GM21576 (cell line): ENCODE measurements at regions not wholly inside any gene's neighbourhood (a gene's known extent, or its start where the extent isn't known, plus 50 kb on each side); places are given as distances from the start of the nearest gene placed in this dataset.
"Not testable (repeated sequence)": the region's sequence is repeated elsewhere in the genome, so short reads cannot be mapped to it uniquely, and the experiment has no call there.

Experiments
- ATAC-seq: cut with Tn5 transposase; IDR thresholded peaks from one replicate; pipeline ENCODE4 v1.9.1; 2021; ENCODE audit warnings: mild to moderate bottlenecking, moderate library complexity; ENCODE audit not compliant: unreplicated experiment

DNA sequence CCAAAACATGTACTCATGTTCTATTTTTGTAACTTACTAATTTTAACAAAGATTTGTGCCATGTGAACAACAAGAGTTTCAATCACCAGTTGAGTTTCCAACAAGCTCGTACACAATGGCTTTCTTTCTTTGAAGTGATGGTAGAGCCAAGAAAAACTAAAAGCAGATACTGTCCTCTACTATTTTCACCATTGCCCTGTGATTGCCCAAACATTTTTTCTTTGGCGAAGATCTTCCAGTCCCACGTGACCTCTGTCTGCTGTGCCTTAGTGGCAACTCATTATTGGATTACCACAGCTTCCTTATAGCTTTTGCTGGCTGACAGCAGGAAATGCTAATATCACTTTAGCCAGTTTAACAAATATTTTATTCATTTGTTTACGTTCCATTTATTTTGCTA is 1147.1 kb downstream of the STIM2 start:
- ATAC-seq: no peak

DNA sequence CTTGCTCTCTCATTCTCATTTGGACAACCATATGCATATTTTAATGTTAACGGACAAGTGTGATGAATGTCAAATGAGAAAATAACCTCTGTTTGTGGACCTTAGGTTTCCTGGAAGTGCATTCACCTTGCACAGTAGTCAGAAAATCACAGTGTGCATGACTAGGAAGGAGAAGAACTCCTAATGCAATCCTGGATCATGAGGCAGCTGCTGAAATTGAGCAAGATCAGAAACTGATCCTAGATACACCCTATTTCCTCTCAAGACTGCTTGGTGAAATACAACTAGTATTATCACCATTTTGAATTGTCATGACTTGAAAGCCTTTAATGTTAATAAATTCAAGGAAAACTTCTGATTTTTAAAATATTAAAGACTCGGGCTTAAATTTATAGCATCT is 1148.9 kb downstream of the STIM2 start:
- ATAC-seq: no peak

DNA sequence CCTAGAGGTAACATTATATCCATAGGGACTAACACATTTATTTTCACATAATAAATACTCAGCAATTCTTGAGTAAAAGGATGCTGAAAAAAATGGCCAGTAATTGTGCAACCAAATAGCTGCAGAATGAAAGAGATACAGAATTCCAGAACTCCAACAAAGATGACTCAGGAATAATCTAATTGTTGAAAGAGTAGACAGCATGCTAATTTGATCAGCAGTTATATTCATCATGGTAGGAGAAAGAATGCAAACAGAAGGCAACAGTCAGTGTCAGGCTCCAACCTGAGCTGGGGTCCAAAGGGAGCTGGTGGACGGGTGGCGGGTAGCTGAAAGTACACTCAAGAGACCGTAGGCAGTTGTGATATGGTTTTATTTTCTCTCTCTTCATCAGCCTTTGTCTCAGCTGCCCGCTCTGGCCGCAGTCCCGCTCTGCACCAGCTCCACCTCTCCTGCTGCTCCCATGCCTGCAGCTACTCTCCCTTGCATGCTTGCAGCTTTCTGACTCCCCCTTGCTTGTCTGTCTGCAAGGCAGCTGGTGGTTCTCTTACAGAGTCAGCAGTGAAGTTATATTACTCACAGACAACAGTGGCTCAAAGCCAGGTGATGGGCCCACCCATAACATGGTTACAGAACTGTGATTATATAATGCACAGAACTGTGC is 1150.1 kb downstream of the STIM2 start:
- no peak for ATAC-seq

DNA sequence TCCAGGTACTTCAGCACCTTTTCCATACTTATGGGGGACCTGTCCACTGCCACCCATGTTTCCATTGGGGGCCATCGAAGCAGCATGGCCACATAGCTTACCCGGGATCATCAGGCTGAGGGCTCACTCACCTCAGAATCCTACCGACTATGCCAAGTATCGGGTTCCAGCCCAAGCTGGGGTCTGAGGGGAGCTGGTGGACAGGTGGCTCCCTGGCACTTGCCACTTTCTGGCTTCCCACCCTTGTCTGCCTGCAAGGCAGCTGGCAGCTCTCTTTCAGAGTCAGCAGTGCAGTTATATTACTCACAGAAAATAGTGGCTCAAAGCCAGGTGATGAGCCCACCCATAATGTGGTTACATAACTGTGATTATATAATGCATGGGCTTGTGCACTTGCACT is 1153.8 kb downstream of the STIM2 start:
- ATAC-seq: no peak

DNA sequence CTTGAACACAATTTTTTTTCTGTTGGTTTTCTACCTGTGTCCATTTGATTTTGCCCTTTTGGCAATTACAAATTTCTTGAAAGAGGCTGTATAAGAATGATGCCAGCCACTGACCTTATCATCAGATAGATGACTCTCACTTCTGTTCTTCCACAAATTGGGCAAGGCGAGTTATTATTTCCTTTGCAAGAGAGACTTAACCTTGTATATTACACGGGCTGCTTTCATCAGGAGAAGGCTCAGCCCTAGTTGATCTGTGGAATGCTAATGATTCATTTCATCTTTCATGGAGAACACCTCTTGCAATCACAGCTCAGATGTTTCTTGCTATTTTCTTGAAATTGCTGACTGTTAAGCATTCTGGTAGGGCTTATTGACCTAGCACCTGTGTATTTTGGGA is 1155.4 kb downstream of the STIM2 start:
- ATAC-seq: no peak

DNA sequence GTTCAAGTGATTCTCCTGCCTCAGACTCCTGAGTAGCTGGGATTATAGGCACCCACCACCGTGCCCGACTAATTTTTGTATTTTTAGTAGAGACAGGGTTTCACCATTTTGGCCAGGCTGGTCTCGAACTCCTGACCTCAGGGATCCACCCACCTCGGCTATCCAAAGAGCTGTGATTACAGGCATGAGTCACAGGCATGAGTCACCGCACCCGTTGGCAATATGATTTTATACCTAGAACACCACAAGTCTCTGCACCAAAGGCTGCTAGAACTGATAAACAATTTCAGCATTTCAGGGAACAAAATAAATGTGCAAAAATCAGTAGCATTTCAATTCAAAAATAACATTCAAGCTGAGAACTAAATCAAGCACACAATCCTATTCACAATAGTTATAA is 1177.6 kb downstream of the STIM2 start:
- not testable (repeated sequence) for ATAC-seq

DNA sequence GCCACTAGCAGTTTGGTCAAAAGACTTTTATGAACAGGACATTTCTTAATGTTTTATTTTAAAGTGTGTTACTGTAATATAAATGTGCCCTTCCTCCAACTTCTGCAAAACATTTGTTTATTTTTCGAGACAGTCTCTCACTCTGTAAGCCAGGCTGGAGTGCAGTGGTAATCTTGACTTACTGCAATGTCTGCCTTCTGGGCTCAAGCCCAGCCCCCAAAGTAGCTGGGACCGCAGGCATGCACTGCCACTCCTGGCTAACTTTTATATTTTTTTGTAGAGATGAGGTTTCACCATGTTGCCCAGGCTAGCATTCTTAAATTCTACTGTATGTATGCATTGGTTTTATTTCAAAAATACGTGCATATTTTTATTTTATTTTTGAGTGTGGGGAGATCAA is 1201.9 kb downstream of the STIM2 start:
- no peak for ATAC-seq

DNA sequence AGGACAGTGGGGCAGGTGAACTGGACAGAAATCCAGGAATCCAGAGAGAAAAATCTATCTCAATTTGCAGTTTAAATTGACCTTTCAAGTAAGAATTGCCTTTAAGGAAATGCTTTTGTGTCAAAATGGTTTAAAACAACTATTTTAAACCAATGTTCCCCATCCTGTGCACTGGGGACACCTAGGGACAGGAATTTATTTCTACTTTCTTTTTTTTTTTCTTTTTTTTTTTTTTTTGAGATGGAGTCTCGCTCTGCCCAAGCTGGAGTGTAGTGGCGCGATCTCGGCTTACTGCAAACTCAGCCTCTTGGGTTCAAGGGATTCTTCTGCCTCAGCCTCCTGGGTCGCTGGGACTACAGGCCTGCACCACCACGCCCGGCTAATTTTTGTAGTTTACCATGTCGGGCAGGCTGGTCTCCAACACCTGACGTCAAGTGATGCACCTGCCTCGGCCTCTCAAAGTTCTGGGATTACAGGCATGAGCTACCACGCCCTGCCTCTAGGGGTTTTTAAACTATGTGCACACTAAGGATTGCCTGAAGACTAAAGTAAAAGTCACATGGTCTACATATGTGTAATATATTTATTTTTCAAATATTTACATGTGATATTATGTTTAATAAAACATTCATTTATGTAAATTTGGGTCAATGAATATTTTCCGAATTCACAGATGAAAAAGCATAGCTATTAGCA is 1213.4 kb downstream of the STIM2 start:
- no peak for ATAC-seq

DNA sequence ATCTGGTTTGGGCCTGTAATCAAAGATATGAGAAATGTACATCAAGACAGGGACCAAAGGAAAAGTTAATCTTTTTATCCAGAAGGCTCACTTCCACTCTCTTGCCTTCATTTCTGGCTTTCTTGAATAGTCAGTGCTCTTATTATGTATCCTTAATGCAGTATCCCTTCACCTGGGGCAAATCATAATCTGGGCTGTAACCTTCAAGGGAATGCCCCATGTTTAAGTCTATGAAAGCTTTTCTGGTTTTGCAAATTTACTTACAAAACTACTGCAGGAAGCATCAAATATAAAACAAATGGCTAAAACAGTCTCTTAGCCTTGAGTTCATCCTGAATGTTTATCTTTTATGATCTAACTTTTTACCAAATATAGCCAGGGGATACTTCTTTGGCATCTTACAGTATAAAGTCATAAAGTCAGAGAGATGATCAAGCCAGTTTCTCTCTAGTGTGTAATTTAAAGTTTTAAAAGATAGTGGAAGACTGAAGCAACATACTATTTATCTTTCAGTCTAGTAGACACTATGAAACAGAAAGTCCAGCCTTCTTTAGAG is 1214.8 kb downstream of the STIM2 start:
- ATAC-seq: no peak

DNA sequence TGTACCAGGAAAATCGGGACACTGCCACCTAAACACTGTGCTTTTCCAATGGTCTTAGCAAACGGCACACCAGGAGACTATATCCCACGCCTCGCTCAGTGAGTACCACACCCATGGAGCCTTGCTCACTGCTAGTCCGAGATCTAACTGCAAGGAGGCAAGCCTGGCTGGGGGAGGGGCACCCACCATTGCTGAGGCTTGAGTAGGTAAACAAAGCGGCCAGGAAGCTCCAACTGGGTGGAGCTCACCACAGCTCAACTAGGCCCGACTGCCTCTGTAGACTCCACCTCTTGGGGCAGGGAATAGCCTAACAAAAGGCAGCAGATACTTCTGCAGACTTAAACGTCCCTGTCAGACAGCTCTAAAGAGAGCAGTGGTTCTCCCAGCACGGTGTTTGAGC is 1216.6 kb downstream of the STIM2 start:
- ATAC-seq: not testable (repeated sequence)

DNA sequence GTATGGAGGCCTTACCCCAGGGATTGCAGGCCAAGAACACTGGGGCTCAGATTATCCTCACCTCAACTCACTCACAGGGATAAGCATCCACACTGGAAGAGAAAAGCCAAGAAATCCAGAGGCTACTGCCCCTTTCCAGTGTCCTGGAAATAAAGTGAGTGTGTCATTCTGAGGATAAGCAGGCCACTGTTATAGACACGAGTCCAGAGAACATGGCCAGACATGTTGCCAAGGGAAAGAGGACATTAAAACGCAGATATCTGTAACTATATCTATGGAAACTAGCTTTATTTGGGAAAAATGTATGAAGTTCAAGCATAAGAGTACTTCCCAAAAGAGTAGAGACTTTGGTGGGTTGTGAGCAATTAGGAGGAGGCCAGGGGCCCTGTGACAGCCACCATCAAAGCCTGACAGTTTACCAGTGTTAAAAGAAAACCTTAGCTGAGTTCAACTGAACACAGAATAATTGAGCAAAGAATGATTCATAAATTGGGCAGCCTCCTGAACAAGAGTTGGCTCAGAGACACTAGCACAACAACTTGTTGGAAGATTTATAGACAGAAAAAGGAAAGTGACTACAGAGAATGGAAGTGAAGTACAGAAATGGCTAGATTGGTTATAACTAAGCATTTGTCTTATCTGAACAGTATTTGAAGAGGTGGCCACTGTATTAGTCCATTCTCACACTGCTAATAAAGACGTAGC is 1222.2 kb downstream of the STIM2 start:
- ATAC-seq: no peak

DNA sequence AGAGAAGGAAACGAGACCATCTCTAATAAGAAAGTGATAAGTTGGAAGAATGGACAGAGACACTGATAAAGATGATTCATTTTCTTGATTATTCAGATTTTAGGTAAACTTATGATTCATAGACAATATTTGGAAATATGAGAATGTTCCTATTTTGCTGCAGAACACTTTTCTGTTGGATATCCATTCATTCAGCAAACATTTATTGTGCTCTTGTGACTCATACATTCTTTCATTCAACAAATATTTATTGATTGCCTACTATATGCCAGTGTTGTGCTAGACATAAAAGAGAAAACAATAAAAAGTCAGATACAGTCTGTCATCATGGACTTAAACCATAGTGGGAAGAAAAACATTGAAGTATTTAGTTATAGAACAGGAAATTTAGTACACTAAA is 1232.0 kb downstream of the STIM2 start:
- ATAC-seq: no peak

DNA sequence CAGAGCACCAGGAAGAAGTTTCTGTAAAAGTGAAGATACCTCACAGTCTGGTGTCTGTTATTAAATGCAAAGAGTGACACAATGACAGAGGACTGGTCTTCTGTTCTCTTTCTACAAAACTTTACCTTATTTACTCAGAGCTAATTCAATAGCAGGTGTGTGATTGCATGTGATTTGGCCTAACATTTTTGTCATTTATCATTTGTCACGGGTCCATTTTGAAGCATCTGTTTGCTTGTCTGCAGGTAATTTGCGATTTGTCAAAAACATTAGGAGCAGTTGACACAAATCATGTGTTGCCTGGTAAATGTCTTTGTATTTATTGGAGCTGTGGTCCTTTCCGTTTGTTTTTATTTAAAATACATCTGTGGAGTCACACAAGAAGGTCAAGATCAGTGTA is 1232.4 kb downstream of the STIM2 start:
- no peak for ATAC-seq

DNA sequence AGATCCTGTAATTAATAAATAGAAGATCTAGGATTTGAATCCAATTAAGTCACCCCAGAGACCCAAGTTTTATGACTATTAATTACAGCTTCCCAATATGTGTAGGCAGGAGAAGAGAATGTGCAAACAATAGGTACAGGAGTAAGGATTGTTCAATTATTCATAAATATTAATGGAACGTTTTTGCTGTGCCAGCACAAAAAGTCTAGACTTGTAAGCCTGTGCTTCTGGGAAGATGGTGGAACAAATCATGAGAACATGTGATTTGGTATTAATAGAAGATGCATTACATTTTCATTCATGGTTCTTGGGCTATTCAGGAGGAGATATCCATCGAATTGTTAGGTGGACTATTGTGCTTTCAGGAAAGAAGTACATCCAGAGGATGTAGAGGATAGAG is 1240.9 kb downstream of the STIM2 start:
- ATAC-seq: no peak

DNA sequence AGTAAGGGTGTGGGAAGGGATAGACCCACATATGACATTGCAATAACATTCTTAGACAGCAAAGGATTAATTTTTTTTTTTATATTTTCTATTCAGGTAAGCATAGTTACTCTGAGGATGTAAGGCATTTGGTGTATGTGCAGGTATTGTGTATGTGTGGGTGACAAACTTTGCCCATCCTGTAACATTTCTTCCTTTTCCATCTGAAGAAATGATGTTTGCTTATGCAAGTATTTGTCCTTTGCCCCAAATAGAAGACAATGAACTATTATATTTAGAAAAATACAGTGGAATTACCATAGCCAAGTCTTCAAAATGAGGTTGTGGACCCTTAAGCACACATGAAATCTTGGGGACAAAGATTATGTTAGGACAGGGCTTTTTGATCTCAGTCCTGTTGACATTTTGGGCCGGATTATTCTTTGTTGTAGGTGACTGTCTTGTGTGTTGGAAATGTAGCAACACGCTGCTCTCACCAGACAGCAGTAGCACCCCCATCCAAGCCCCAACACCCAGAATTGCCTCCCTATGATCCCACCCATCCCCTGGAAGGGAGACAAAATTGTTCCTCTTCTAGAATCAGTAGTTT is 1244.7 kb downstream of the STIM2 start:
- no peak for ATAC-seq

DNA sequence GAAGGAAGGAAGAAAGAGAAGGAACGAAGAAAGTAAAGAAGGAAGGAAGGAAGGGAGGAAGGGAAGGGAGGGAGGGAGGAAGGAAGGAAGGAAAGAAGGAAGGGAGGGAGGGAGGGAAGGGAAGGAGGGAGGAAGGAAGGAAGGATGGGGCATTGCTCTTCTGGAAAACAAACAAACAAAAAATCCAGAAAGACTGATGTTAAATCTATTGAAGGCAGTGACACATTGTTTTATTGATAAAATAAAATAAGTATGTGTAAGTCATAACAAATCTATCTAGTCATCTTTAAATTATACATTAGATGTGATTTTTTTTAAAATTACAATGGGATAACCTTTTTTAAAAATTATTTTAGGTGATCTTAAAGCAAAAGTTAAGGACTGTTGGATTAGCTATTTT is 1245.5 kb downstream of the STIM2 start:
- ATAC-seq: no peak

DNA sequence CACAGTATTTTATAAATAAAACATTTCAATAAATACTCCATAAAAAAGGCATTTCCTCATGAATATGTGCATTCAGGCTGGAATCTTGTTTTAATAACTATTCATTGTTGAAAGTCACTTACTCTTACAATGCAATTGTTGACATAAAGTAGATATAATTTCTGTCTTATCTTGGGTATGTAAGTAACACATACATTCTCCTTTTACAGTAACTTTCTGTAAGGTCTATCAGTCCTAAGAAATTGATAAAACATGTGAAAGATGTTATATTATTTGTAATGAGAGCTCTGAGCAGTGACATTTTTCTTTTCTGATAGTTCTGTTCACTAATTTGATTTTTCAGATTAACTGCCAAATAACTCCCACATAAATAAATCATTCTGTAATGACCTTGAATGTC is 1249.2 kb downstream of the STIM2 start:
- no peak for ATAC-seq

DNA sequence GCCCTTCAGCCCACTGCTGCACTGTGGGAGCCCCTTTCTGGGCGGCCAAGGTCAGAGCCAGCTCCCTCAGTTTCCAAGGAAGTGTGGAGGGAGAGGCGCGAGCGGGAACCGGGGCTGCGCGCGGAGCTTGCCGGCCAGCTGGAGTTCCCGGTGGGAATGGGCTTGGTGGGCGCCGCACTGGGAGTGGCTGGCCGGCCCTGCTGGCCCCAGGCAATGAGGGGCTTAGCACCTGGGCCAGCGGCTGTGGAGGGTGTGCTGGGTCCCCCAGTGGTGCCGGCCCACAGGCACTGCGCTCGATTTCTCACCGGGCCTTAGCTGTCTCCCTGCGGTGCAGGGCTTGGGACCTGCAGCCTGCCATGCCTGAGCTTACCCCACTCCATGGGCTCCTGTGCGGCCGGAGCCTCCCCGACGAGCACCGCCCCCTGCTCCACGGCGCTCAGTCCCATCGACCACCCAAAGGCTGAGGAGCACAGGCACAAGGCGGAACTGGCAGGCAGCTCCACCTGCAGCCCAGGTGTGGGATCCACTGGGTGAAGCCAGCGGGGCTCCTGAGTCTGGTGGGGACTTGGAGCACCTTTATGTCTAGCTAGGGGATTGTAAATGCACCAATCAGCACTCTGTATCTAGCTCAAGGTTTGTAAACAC is 1252.2 kb downstream of the STIM2 start:
- ATAC-seq: not testable (repeated sequence)

DNA sequence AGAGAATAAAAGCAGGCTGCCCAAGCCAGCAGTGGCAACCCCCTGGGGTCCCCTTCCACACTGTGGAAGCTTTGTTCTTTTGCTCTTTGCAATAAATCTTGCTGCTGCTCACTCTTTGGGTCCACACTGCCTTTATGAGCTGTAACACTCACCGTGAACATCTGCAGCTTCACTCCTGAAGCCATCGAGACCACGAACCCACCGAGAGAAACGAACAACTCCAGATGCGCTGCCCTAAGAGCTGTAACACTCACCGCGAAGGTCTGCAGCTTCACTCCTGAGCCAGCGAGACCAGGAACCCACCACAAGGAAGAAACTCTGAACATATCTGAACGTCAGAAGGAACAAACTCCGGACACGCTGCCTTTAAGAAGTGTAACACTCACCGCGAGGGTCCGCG is 1252.9 kb downstream of the STIM2 start:
- ATAC-seq: not testable (repeated sequence)

DNA sequence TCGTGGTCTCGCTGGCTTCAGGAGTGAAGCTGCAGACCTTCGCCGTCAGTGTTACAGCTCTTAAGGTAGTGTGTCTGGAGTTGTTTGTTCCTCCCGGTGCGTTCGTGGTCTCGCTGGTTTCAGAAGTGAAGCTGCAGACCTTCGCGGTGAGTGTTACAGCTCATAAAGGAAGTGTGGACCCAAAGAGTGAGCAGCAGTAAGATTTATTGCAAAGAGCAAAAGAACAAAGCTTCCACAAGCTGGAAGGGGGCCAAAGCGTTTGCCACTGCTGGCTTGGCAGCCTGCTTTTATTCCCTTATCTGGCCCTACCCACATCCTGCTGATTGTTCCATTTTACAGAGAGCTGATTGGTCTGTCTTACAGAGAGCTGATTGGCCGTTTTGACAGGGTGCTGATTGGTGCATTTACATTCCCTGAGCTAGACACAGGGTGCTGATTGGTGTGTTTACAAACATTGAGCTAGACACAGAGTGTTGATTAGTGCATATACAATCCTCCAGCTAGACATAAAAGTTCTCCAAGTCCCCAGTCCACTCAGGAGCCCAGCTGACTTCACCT is 1256.0 kb downstream of the STIM2 start:
- not testable (repeated sequence) for ATAC-seq
